SIG-M5 treated with dmso at 0.1 percent for 504 hours (cell line): ENCODE measurements at regions not wholly inside any gene's neighbourhood (a gene's known extent, or its start where the extent isn't known, plus 50 kb on each side); places are given as distances from the start of the nearest gene placed in this dataset.

ENCODE experiments used
- DNase-seq: peaks from one replicate; lab custom pipeline; 2025; ENCODE audit not compliant: unreplicated experiment; lab: John Stamatoyannopoulos, UW

DNA sequence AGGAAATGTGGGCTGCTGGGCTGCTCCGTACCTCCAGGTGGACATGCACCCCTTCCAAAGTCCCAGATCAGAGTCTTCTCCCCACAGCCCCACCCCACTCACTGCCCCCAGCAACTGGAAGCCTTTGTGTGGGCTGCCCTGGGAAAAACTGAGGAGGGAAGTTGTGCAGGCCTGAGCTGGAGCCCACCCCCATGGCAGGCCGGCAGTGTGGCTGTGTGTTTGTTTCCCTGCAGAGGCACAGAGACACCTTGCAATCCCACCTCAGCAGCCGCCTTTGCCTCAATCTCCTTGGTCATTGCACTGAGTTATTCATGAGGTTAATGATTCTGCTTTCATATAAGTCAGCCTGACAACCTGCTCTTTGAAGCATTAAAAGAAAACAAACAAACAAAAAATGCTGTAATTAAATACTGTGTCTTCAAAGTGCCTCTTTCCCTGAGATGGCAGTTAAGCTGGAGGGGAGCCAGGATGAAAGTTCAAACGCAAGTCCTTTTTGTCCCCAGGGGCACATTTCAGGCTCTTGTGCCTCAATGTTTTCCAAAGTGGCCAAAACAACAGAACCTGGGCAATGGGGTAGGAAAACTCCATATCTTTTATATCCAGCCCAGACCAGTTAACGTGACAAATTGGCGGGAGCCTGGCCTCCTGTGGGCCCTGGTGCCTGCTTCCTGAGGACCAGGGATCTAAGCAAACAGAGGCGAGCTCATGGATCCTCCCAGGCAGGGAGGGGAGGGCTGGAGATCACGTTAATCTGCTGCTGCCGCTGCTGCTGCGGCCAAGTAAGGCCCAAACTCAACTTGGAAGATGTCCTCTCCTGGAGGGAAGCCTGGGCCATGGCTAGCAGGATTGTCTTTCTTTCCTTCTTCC lies 51.9 kb upstream of the TSPAN11 start:
- no peak for DNase-seq

DNA sequence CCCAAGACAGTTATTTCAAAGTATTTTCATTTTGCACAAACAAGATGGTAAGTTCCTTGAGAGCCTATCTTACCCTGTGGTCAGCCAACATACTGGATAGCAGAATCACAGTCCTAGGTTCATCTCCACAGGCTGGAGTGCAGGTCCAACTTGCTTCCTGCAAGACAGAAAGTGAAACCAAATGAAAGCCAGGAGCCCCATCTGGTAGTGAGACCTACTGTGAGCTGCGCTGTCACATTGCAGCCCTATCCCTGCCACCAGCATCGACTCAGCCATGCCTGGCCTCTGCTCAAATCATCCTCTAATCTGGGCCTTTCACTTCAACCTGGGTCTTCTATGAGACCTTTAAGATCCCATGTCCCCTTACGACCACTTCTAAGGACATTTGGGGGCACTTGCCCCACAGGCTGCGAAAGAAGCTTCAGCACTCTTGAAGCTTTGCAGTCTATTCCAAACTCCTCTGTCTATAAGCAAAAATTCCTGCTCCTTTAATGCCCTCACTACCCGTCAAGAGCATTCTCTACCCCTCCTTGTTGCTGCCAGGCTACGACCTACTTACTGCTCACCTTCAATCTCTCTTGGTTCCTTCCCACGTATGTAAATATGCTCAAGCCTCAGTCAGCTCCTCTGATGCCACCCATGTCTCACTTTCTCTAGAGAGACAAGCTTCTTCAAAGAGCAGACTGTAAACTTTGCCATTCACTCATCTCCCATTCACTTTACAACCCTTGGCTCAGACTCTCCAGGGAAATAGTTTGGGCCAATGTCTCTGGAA lies 55.9 kb upstream of the TSPAN11 start:
- DNase-seq, result no peak

DNA sequence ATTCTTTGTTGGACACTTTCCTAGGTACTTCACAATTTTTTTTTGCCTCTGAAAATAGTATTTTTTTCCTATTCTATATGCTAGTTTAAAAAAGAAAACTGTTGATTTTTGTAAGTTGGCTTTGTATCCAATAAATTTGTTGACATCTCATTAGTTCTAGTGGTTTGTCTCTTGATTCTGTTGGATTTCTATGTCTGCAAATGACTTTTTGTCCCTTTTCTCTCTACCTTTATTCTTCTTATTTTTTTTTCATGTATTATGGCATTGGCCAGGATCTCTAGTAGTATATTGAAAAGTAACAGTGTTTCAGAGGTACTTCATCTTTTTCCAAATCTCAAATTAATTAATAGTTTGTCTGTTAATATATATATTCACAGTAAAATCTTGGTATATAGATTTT lies 59.1 kb upstream of the TSPAN11 start:
- DNase-seq, result no peak

DNA sequence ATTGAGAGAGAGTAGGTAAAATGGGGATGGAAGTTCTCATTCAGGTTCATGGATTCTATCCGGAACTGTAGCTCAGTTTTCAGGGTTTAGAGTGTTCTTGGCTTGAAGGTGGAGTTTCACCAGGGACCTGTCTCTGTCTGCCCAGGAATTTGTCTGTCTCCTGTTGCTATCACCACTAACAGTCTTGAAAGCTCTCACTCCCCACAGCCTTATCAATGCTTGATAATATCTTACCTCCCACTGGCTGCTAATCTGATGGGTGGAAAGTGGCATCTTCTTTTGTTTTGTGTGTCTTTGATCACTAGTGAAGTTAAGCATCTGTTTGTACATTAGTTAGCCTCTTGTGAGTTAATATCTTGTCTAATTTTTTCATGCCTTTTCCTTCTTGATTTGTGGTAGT lies 60.3 kb upstream of the TSPAN11 start:
- DNase-seq, result no peak

DNA sequence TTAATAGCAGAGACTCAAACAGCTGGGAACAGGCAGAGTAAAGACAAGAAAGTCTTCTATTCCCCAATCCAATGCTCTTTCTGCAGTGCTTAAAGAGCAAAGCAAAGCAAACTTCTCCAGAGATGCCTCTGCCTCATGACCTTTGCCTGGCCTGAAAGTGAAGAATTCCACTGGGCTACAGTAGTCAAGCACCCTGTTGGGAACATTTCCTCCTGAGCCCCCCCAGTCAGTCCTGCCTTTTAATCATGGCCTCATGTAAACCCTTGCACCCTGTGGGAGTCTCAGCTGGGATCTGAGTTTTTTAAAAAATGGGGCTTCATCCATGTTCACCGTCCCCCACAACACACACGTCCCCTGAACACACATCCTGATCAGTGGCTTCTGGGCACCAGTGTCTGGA lies 62.7 kb upstream of the TSPAN11 start:
- no peak for DNase-seq

DNA sequence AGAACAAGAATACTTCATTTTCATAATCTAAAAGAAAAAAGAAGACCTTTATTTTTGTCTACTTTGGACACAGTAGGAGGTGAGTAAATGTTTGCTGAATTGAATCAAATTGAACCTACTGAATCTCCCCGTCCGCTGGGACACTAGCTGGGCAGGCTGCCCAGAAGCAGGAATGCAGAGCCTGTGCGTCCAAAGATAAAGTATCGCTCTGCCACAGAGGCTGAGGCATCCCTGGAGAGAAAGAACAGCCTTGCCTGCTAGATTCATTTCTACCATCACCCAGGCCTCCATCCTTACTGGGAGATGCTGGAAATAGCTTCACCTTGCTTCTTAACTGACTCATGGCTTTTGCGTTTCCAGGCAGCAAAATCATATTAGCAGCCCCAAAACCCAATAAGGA lies 64.1 kb upstream of the TSPAN11 start:
- DNase-seq, result no peak

DNA sequence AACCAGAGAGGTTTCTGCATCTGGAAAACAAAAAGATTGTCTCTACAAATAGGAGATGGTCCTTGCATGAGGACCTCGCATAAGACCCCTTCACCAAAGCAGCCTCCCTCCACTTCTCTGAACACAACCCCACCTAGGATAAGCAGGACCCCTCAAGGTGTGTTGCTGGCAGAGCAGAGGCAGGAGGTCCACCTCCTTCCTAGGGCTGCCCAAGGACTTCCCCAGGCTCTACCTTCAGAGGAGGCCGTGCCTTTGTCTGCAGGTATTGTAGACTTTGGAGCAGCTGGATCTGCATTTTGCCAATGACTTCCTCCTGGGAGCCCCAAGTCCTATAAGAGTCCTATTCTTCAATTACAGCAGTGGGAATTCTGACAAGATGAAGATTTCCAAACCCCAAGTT lies 67.3 kb upstream of the TSPAN11 start:
- no peak for DNase-seq

DNA sequence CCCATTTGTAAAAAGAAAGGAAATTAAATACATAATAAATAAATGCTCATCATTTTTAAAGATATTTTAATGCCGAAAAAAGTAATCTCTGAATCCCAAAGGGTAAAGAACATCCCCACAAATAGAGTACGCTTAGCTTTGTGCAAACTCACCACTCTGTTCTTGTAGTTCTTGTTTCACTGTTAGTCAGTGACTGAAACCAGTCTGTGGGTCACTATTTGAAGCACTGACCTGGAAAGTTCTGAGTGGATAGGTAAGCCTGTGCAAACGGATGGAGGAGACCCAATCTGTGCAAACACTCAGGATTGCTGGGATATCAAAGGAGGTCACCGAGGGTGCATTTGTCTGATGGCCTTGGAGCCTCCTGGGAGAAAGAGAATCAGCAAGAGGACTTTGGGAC lies 68.1 kb upstream of the TSPAN11 start:
- DNase-seq, result no peak

DNA sequence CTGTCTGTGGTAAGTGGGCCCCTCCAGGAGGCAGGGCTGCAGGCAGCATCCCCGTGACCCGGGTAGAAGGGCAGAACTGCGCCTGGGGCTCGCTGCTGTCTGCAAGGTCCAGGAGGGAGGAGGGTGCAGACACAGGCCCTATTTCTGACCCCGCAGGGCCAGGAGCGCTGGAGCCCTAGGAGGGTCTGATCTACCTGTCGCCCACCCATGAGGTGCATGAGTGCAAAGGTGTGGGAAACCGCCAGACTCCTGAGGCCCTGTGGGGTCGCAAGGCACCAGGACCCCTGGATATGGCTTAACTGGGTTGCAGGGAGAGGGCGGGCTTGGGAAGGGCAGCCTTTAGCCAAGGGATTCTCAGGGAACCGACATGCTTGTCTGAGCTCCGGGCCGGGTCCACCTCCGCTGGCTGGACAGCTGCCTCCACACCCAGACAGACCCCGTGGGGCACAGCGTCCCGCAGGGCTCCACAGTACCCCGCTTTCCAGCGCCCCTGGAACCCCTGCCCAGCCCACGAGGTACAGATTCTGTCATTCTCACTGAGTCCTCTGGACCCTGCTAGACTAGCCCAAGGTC lies 72.9 kb upstream of the TSPAN11 start:
- DNase-seq, result no peak

DNA sequence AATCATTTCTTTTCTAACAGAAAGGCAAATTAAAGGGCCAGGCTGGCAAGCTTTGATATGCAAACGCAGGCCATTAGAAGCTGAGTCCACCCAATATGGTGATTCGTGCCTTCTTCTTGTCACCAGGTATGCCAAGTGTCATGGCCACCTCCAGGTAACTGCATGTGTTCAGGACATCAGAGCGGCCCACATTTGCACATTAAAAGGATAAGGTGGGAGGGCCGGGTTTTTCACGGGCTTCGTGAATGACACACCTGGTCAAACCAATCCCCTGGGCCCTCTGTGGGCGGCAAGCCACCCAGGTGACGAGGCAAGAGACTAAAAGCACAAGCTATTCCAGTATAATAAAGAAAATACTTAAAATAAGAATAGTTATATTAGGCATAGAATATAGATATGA lies 75.9 kb upstream of the TSPAN11 start:
- DNase-seq, result no peak

DNA sequence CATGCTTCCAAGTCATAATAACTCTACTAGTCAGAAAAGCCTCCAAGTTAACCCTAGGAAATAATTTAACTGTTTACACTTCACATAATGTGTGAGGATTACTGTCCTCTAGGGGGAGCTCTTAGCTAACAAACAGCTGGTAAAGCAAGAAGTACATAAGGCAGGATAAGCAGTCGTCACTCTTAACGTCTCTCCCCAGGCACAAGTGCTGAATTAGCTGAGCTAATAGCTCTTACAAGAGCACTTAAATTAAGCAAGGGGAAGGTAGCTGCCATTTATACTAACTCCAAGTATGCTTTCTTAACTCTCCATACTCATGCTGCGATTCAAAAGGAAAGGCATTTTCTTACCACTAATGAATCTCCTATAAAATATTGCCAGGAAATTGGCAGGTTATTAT lies 79.3 kb upstream of the TSPAN11 start:
- DNase-seq, result peak; percentile 66

DNA sequence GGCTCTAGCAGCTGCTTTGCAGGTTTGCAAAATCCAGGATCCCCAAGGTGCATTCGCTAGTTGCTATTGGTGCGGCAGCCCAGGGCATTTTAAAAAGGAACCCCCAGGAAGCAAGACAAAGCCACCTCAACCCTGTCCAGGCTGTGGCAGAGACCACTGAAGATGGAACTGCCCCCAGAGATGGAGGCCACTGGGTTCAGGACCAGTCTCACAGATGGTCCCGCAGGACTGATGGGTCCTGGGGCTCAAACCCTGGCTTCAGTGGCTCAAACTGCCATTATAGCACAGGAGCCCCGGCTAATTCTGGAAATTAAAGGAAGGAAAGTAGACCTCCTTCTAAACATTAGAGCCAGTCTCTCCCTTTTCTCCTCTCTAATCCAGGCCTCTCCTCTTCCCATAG lies 79.8 kb upstream of the TSPAN11 start:
- DNase-seq, result no peak

DNA sequence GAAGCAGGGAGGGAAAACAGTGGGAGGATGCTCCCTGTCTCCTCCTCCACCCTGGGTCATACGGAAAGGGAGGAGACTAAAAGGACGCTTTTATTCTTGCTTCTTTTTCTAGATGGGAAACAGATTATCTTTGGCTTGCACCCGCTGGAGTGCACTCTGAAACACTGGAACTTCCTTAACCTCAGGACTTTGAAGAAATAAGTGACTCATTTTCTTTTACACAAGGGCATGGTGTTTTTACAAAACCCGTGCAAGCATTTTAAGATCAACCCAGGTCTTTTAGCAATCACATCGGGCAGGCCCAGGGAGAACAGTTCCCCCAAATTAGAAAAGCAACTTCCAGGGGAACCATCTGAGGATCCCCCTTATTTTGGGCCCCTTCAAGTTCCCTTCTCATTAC lies 80.9 kb upstream of the TSPAN11 start:
- peak; percentile 40 for DNase-seq

DNA sequence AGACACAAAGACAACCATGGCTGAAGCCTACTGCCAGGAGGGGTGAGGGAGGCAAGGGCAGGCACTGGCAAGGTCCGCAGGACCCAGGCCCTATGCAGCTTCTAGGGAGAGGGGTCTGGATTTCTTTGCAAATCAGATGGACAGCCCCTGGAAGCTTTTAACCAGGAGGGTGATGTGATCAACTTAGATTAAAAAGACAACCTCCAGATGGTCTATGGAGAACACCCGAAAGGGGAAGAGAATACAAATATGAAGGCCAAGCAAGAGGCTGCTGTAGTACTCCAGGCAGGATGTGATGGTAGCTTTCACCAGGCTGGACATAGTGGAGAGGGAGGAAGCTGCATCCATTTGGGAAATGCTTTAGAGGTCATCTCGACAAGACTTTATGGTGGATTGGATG lies 83.3 kb upstream of the TSPAN11 start:
- no peak for DNase-seq

DNA sequence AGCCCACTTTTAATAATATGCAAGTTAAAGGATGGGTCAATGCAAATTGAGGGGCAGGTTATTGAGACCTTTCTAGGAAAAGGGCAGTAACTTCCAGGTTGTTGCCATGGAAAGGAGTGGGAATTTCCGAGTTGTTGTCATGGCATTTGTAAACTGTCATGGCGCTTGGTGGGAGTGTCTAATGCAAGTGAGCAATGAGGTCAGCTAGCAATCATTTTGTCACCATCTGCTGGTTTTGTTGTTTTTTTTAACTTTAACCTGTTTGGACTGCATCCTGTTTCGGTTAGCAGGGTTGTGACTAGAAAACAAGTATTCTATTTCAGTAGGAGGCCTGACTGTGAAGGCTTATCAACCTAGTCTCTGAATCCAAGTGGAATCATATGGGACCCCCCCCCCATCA lies 85.8 kb upstream of the TSPAN11 start:
- no peak for DNase-seq

DNA sequence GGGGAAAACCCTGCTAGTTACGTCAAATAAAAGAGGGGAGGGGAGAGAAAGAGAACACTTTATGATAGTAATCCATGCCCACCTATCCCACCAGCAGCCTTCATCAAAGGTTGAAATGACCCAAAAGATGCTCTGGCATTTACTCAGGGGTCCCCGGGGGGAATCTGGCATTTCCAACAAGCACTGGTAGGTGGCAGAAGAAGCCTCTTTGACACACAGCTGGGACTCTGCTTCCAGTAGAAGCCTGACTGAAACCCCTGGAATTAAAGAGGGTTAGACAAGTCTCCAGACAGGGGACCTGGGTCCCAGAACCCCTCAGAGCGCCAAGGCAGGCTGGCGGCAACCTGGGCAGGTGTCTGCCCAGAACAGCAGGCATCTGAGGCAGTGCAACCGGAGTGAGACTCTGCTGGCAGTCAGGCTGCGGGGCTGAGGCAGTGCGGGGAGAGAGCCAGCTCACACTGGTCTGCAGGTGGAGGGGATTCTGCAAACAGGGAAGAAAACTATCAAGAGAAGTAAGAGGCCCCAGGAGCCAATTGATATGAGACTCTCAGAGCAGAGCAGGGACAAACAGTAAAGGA lies 85.0 kb upstream of the CAPRIN2 start:
- DNase-seq, result no peak

DNA sequence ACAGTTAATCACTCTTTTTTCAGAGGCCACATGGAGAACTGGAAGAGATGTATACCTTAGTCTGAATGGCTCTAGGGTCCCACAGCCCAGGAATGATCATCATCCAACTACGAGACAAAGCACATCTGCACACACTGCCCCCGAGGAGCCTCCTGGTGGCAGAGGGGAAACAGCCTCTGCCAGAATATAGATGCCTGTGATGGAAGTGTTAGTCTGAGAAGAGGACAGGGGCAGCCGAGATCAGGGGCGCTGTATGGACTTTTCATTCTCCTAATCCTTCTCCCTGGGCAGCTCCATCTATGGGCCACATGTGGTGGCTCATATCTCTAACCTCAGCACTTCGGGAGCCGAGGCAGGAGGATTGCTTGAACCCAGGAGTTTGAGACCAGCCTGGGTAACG lies 82.8 kb upstream of the CAPRIN2 start:
- DNase-seq, result no peak

DNA sequence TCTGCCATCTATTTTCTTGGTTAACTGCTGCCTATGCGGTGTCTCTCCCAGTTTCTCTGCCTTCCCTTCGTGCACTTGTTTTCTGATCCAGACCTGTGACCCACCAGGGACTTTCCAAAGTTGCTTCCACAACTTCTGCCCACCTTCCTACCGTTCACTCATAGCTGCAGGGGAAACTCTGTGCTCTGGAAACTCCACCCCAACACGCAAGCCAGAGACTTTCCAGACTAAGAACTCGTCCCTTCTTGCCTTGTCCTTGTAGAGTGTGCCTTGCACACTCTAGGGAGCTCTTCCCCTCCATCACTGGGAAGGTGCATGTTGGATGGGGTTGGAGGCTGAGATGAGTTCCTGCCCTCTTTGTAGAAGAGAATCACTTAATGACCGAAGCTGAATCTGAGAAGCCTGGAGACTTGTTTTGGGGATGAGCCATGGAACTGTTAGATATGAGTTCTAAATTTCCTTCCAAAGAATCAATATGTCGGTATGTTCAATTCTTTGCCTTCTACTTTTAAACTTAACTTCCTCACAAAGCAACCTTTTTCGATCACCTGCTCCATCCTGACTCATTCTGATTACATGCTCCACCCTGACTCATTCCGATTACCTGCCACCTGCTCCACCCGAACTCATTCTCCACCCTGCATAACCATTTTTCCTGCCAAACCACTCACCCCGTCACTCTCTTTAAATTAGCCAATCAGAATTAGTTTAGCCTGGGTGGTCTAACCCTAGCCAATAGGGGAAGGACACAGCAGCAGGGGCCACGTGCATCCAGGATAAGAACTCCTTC lies 82.1 kb upstream of the CAPRIN2 start:
- DNase-seq, result no peak

DNA sequence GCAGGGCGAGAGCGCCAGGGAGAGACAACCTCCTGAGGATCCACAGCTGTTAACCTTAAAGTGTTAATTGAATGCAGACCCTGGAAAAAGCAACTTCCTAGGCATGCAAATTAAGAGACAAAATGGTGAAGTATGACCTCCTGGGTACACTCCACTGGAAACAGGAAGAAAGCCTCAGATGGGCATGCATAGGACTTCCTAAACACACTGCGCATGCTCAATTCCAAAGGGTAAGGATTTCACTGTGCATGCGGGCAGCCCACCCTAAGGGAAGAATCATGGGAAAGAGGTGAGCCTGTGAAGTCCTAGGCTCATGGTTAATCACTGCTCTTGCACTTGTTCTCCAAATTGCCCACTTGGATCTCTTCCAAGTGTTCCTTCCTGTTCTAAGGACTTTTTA lies 80.5 kb upstream of the CAPRIN2 start:
- no peak for DNase-seq

DNA sequence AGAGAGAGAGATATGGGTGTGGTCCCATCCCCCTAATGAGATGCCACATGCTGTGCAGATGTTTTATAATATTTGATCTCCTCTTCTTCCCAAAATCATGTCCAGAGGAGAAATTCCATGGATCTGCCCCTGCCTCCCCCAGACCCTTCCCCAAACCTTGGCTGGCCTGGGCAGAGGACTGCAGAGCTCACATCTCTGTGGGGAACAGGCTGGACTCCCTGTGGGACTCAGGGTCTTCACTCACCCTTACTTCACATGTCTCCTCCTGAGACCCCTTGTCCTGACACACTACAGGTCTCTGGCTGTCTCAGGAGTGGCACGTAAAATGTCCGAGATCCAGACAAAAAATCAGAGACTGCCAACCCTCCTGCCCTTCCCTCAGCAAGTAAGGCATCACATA lies 76.0 kb upstream of the CAPRIN2 start:
- no peak for DNase-seq

DNA sequence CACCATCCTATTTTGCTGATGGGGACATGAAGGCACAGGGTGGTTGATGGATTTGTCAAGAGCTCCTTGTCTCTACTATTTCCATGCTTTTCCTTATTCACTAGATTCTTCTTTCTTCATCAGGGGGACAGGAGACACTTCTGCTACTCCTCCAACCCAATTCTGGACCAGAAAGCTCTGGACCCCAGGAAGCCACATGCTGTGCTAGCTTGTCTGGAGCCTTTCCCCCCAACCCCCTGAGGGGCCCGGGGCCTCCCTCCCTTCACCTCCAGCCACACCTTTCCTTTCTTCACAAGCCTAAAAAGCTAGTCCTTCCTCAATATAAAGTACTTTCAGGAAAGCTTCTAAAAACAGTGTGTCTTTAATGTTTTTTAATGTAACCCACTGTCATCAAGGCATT lies 75.1 kb upstream of the CAPRIN2 start:
- no peak for DNase-seq
